Activated CD4-positive, alpha-beta memory T cell treated with anti-CD3 and anti-CD28 coated beads for 36 hours (primary cell): ENCODE measurements at regions not wholly inside any gene's neighbourhood (a gene's known extent, or its start where the extent isn't known, plus 50 kb on each side); places are given as distances from the start of the nearest gene placed in this dataset.

Source experiments
- CTCF ChIA-PET: fragments of 350-600 bp; sonication (Branson Sonifier 250); formaldehyde crosslinking; loops from one replicate; lab custom pipeline; 2021; ENCODE audit warnings: antibody characterized with exemption, inconsistent platforms; lab: Charles Lee
- POLR2A ChIA-PET: fragments of 350-600 bp; sonication (Branson Sonifier 250); formaldehyde crosslinking; loops from one replicate; lab custom pipeline; 2021; ENCODE audit warnings: antibody characterized with exemption; lab: Charles Lee
- DNase-seq: peaks from one replicate; pipeline ENCODE4 v3.0.0-alpha.2; 2020
- H3K27ac Mint-ChIP-seq: one replicate; pipeline ENCODE4 v1.8.0; 2021; ENCODE audit warnings: mixed read lengths
- H3K27me3 Mint-ChIP-seq: one replicate; pipeline ENCODE4 v1.8.0; 2021; ENCODE audit warnings: mixed read lengths
- H3K36me3 Mint-ChIP-seq: one replicate; pipeline ENCODE4 v1.8.0; 2021; ENCODE audit warnings: mixed read lengths
- H3K4me1 Mint-ChIP-seq: one replicate; pipeline ENCODE4 v1.8.0; 2021; ENCODE audit warnings: low read depth, mixed read lengths
- H3K4me3 Mint-ChIP-seq: one replicate; pipeline ENCODE4 v1.8.0; 2021; ENCODE audit warnings: mild to moderate bottlenecking, mixed read lengths
- H3K9me3 Mint-ChIP-seq: one replicate; pipeline ENCODE4 v1.8.0; 2021; ENCODE audit warnings: mixed read lengths
- intact Hi-C: fragments of 100-400 bp; cut with micrococcal nuclease; formaldehyde crosslinking; loops from one replicate; pipeline ENCODE4 v1.15.1; 2023

DNA sequence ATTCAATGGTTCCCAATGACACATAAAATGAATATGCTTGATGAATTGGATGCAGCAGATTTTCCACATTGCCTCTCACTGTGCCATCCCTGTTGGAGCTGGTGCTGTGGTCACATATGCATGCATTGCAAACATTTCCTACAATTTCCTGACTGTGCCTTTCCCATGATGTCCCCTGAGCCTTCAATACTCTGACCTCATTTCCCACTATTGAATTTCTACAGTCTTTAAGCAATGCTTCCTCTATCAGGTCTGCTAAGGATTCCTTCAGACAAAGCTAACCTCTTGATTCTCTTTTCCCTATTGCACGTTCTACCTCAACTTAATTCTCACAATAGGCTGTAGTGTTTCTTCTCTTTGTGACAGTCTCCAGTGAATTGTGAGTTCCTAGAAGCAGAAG is 342.5 kb upstream of the CRIM1 start:
- Mint-ChIP-seq H3K36me3 (no peaks in the 10 kb centered on the region), H3K9me3 (no peaks in the 10 kb centered on the region), H3K4me1 (no peaks in the 10 kb centered on the region), H3K4me3 (no peak overlapping the region), H3K27me3 (peaks cover 7% of the 10 kb centered on the region), H3K27ac (no peak overlapping the region)
- ChIA-PET CTCF (no interaction called here), POLR2A (no interaction called here)
- DNase-seq: no peak
- intact Hi-C loops: no loop called here

DNA sequence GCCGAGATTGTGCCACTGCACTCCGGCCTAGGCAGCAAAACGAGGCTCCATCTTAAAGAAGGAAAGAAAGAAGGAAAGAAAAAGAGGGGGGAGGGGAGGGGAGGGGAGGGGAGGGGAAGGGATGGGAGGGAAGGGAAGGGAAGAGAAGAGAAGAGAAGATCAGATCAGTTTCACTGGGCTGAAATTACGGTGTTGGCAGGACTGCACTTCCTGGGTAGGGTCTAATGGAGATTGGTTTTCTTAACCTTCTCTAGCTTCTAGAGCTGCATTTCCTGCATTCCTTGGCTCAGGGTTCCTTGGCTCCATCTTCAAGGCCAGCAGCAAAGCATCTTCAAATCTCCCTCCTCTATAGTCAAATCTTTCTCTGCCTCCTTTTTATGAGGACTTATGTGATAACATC is 349.1 kb upstream of the CRIM1 start:
- Mint-ChIP-seq H3K4me3 (no peak overlapping the region), H3K4me1 (no peaks in the 10 kb centered on the region), H3K27ac (no peak overlapping the region), H3K9me3 (no peaks in the 10 kb centered on the region), H3K36me3 (no peaks in the 10 kb centered on the region), H3K27me3 (no peaks in the 10 kb centered on the region)
- ChIA-PET CTCF (no interaction called here), POLR2A (no interaction called here)
- intact Hi-C loops: no loop called here
- no peak for DNase-seq

DNA sequence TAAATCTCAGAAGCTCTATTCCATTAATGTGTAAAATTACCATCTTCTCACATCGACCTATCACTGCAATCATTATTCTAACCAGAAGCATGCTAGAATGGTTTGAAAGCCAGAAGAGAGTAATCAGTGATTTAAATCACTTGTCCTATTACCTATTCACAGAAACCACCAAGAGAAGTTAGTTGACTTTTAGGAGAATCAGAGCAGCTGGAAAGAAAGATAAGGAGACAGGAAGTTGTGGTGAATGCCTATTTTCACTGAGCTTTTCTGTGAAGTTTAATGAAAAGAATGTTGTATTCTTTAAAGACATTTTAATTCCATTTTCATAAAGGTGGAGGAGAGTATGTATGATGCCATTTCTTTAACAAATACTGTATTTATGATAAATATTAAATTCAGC is 352.6 kb upstream of the CRIM1 start:
- H3K9me3 Mint-ChIP-seq: no peaks in the 10 kb centered on the region
- H3K4me3 Mint-ChIP-seq: no peak overlapping the region
- H3K27me3 Mint-ChIP-seq: peaks cover 5% of the 10 kb centered on the region
- intact Hi-C loops: no loop called here
- ChIA-PET CTCF (no interaction called here), POLR2A (no interaction called here)
- no peak overlapping the region for H3K27ac Mint-ChIP-seq
- no peaks in the 10 kb centered on the region for H3K36me3 Mint-ChIP-seq
- no peak for DNase-seq
- H3K4me1 Mint-ChIP-seq: no peaks in the 10 kb centered on the region

DNA sequence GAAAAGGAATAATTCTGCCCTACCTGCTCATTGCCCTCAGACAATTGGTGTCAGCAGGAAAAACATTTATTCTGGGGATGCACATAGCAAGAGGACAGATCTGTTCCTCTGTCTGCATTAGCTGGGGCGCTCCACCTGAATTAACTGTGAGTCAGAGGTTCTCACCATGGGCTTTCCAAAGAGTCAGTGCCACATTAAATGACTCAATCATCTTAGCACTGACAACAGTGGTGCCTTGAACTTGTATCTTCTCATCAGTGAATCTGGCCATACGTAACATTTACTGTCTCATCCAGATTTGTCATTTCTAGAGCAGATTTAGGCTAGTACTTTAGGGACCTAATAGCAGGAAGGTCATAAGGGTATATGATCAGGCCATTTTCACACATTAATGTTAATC is 358.1 kb upstream of the CRIM1 start:
- intact Hi-C loops: no loop called here
- DNase-seq: no peak
- Mint-ChIP-seq H3K4me3 (no peak overlapping the region), H3K9me3 (peaks cover 5% of the 10 kb centered on the region), H3K4me1 (no peaks in the 10 kb centered on the region), H3K36me3 (no peaks in the 10 kb centered on the region), H3K27ac (no peak overlapping the region), H3K27me3 (peaks cover 5% of the 10 kb centered on the region)
- ChIA-PET CTCF (no interaction called here), POLR2A (no interaction called here)

DNA sequence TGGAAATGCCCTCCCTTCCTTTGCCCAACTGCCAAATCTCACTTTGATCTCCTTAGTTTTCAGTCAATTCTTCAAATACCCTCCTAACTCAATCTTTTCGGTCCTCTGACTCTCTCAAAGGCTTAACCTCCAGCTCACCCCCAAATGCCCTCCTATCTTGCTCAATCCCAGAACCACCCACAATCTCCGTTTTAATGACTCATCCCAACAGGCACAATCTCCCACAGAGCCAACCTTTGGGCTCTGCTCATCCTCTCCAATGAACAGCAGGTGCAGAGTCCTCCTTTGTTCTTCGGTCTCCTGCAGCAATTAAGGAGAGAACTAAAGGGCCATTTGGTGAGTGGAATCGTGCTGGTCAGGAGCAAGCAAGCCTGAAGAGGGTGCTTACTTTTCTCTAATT is 366.1 kb upstream of the CRIM1 start:
- Mint-ChIP-seq H3K27me3 (peaks cover 2% of the 10 kb centered on the region), H3K36me3 (no peaks in the 10 kb centered on the region), H3K4me1 (peaks cover 4% of the 10 kb centered on the region), H3K4me3 (no peak overlapping the region), H3K9me3 (peaks cover 5% of the 10 kb centered on the region), H3K27ac (no peak overlapping the region)
- DNase-seq: no peak
- ChIA-PET POLR2A (no interaction called here), CTCF (no interaction called here)
- intact Hi-C loops: no loop called here

DNA sequence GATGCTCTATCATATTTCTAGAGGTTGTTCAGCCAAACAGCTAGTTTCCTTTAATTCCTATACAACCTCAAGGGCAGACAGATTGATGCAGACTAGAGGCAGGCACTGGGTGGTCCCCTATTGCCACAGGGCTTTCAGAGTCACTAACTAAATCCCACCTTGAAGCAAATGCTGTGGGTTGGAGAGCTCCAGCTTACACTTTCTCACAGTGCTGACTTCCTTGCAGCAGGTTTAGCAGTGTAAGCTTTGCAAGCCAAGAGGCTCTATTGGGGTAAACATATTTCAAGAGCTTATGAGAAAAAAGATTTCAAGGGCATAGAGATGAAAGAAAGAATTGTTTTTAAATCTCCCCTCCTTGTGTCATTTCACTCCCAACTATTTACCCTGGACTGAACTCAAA is 366.5 kb upstream of the CRIM1 start:
- ChIA-PET POLR2A (no interaction called here), CTCF (no interaction called here)
- Mint-ChIP-seq H3K4me1 (peaks cover 4% of the 10 kb centered on the region), H3K27me3 (peaks cover 2% of the 10 kb centered on the region), H3K9me3 (peaks cover 3% of the 10 kb centered on the region), H3K4me3 (no peak overlapping the region), H3K27ac (no peak overlapping the region), H3K36me3 (no peaks in the 10 kb centered on the region)
- intact Hi-C loops: no loop called here
- DNase-seq: no peak

DNA sequence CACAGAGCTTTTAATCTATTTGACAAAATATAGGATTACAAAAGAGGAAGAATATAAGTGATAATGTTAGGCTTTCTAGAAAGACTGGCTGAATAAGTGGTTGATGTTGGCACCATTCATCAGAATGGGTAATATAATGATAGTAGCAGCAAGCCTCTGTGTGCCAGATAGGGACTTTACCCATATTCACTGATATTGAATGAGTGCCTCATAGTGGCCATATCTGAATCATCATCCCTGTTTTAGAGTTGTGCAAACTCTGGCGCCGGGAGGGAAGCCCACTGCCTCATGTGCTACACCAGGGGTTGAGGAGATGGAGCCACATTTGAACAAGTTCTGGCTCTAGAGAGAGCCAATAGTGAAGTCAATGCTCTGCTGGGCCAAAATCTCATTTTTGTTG is 368.7 kb upstream of the CRIM1 start:
- CTCF ChIA-PET: no interaction called here
- H3K36me3 Mint-ChIP-seq: no peaks in the 10 kb centered on the region
- H3K27me3 Mint-ChIP-seq: peaks cover 2% of the 10 kb centered on the region
- peaks cover 4% of the 10 kb centered on the region for H3K4me1 Mint-ChIP-seq
- no peak for DNase-seq
- H3K27ac Mint-ChIP-seq: no peak overlapping the region
- no peaks in the 10 kb centered on the region for H3K9me3 Mint-ChIP-seq
- no peak overlapping the region for H3K4me3 Mint-ChIP-seq
- POLR2A ChIA-PET: no interaction called here
- intact Hi-C loops: no loop called here

DNA sequence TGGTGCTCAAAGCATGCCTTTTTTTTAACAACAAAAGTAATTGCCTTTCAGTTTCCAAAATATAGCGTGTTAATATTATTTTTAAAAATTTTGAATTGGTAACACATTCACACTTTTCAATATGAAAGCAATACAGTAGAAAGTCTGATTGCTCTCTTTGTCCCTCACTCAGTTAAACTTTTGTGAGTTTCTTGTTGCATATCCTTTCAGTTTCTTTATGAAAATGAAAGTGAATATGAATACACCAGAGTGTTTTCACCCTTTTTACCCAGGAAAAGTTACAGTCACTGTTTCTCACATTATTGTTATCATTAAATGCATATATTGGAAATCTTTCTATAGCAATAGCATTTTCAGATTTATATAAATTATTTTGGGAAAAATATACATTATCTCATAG is 377.4 kb upstream of the CRIM1 start:
- H3K4me1 Mint-ChIP-seq: peaks cover 5% of the 10 kb centered on the region
- no peaks in the 10 kb centered on the region for H3K36me3 Mint-ChIP-seq
- H3K9me3 Mint-ChIP-seq: no peaks in the 10 kb centered on the region
- no peak overlapping the region for H3K4me3 Mint-ChIP-seq
- DNase-seq: no peak
- no peak overlapping the region for H3K27ac Mint-ChIP-seq
- intact Hi-C loops: loop anchor here (5.0 to 10.0 kb wide), 5 partner anchors 167 to 529 kb away; partner anchors contain the start of gene CRIM1
- CTCF ChIA-PET: interaction anchor here (1.0 kb wide), 1 partner anchor 9 kb away, joined by 3 read pairs; no protein-coding TSS in a partner anchor
- POLR2A ChIA-PET: no interaction called here
- H3K27me3 Mint-ChIP-seq: no peaks in the 10 kb centered on the region

DNA sequence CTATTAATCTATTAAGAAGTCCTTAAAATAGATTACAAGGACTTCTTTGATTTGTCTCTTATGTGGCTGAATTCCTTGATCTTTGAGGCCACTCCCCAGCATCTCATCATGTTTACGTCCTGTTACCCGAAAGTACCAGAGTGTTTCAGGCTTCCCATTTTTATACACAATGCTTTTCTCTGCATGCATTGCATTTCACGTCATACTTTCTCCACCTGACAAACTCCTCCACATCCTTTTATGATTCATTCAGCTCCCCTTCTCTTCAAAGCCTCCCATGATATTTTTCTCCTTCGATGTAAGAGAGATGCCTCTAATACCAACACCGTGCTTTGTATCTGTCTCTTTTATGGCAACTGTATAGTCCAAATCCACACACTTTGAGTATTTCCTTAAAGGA is 379.0 kb upstream of the CRIM1 start:
- intact Hi-C loops: loop anchor here (5.0 to 10.0 kb wide), 5 partner anchors 168 to 531 kb away; partner anchors contain the start of gene CRIM1
- DNase-seq: no peak
- Mint-ChIP-seq H3K27ac (no peak overlapping the region), H3K4me1 (peaks cover 5% of the 10 kb centered on the region), H3K4me3 (no peak overlapping the region), H3K9me3 (no peaks in the 10 kb centered on the region), H3K36me3 (no peaks in the 10 kb centered on the region), H3K27me3 (no peaks in the 10 kb centered on the region)
- POLR2A ChIA-PET: no interaction called here
- CTCF ChIA-PET: interaction anchor here (0.6 kb wide), 1 partner anchor 188 kb away, joined by 3 read pairs; no protein-coding TSS in a partner anchor

DNA sequence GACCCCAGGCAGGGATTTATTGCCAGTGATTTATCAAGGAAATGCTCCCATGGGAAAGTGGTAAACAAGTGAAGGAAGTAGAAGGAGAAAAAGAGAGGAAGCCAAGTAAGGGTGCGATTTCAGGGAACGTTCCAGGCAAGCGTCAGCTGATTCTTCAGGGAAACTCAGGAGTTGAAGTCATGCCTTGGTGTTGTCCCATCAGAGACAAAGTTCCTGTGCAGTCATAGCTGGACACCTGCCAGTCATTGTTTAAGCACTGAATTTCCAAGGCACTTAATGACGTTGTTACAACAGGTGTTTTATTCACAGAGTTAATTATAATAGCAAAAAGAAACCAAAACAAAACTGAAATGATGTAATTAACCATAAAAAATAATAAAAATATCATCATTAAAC is 381.8 kb upstream of the CRIM1 start:
- intact Hi-C loops: loop anchor here (10.0 kb wide), 1 partner anchor 171 kb away; no protein-coding TSS in a partner anchor
- no peak overlapping the region for H3K27ac Mint-ChIP-seq
- no peaks in the 10 kb centered on the region for H3K36me3 Mint-ChIP-seq
- ChIA-PET CTCF (interaction anchor here (0.6 kb wide), 2 partner anchors 379 to 674 kb away, joined by 3 read pairs; no protein-coding TSS in a partner anchor), POLR2A (no interaction called here)
- no peaks in the 10 kb centered on the region for H3K9me3 Mint-ChIP-seq
- H3K27me3 Mint-ChIP-seq: no peaks in the 10 kb centered on the region
- H3K4me3 Mint-ChIP-seq: no peak overlapping the region
- H3K4me1 Mint-ChIP-seq: peaks cover 3% of the 10 kb centered on the region
- no peak for DNase-seq

DNA sequence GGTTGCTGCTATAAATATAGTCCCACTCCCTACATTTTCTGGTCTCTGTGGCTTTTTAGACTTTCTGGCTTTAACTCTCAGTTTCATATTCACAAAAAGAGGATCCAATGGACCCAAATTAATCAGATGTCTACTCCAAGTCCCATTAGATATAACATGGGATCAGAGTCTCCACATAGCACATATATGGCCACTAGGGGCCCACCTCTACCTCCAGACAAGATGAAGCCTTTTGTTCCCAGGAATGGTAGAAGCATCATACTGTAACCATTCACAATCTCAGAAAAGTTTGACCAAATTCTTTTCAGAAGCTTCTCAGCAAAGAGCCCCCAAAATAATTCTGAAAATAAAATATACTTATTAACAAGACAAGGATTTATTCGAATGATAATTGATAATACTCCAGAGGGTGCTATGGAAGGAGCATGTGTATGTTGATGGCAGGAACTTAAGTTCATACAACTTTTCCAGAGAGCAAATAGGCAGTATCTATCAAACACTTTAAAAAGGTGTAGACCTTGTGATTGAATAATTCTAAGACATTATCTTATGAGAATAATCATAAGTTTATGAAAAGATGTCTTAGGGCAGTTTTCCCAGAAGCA is 382.3 kb upstream of the CRIM1 start:
- Mint-ChIP-seq H3K9me3 (no peaks in the 10 kb centered on the region), H3K4me3 (no peak overlapping the region), H3K27ac (no peak overlapping the region), H3K4me1 (peaks cover 2% of the 10 kb centered on the region), H3K27me3 (no peaks in the 10 kb centered on the region), H3K36me3 (no peaks in the 10 kb centered on the region)
- intact Hi-C loops: loop anchor here (10.0 kb wide), 1 partner anchor 172 kb away; no protein-coding TSS in a partner anchor
- POLR2A ChIA-PET: no interaction called here
- DNase-seq: no peak
- CTCF ChIA-PET: interaction anchor here (0.6 to 1.7 kb wide), 3 partner anchors 361 to 675 kb away, joined by 3 to 5 read pairs (median 3); no protein-coding TSS in a partner anchor

DNA sequence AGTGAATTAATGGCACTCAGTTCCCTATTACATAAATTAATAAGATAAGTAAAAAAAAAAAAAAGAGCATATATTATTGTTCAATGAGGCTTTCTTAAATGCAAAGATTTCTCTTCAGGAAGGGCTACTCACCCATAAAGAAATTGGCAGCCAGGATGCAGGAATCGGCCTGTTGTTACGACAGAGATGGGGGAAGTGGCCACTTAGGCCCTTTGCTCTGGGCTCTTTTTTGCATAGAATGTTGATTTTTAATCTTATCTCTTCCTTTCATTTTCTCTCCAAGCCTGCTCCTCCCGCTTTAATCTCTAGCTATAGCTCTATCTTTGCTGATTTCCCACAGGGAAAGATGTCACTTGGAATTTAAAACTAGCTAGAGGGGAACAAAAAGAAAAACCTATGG is 391.8 kb upstream of the CRIM1 start:
- DNase-seq: no peak
- H3K9me3 Mint-ChIP-seq: no peaks in the 10 kb centered on the region
- no peaks in the 10 kb centered on the region for H3K27me3 Mint-ChIP-seq
- intact Hi-C loops: no loop called here
- H3K36me3 Mint-ChIP-seq: no peaks in the 10 kb centered on the region
- ChIA-PET POLR2A (no interaction called here), CTCF (interaction anchor here (0.7 kb wide), 1 partner anchor 14 kb away, joined by 3 read pairs; no protein-coding TSS in a partner anchor)
- no peak overlapping the region for H3K4me3 Mint-ChIP-seq
- no peaks in the 10 kb centered on the region for H3K4me1 Mint-ChIP-seq
- no peak overlapping the region for H3K27ac Mint-ChIP-seq

DNA sequence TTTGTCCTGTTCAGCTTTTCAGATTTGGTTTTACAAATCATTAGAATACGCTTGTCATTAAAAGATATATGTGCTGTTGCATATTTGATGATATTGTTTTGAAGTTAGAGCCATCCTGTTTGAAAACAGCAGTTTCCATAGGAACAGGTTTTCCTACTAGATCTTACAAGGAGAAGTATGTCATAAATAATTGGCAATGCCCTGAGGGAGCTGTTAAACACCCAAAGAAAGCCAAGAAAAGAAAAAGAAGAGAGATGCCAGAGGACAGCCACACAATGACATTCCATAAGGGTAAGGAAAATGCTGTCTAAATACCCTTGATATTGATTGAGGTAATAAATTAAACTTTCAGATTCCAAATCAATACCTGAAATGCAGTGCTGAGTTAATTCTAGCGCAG is 392.2 kb upstream of the CRIM1 start:
- Mint-ChIP-seq H3K9me3 (no peaks in the 10 kb centered on the region), H3K27me3 (no peaks in the 10 kb centered on the region), H3K36me3 (no peaks in the 10 kb centered on the region), H3K27ac (no peak overlapping the region), H3K4me3 (no peak overlapping the region), H3K4me1 (no peaks in the 10 kb centered on the region)
- ChIA-PET CTCF (no interaction called here), POLR2A (no interaction called here)
- DNase-seq: no peak
- intact Hi-C loops: no loop called here
